ENCODE measurements at regions not wholly inside any gene's neighbourhood (a gene's known extent, or its start where the extent isn't known, plus 50 kb on each side); places are given as distances from the start of the nearest gene placed in this dataset.

DNA sequence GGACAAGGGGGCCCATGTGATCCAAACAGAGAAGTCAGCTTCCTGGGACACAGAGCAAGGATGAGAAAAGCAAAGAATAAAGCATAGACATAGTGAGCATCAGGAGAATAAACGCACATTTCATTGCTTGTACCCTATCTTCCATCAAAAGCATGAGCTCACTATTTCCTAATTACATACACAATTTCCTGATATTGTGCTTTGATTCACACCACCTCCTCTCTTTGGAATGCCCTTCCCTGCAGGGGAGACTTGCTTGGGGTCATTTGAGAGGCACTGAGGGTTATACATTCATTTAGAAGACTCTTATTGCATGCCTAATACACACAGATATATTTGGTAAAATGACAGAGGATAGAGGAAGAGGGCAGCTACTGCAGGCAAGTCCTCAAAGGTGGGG is 185.4 kb downstream of the SEC16B start:
- TF ChIP-seq CTCF (CRISPR knock-in tag; IDR thresholded peaks at IDR 0.05) (no peak), CSRNP1 (CRISPR knock-in tag; IDR thresholded peaks at IDR 0.05) (no peak), ESRRA (CRISPR knock-in tag; IDR thresholded peaks at IDR 0.05; ENCODE audit: low read depth) (no peak), JUNB (CRISPR knock-in tag; IDR thresholded peaks at IDR 0.05; ENCODE audit: borderline replicate concordance) (no peak), REXO4 (CRISPR knock-in tag; IDR thresholded peaks at IDR 0.05; ENCODE audit: borderline replicate concordance) (no peak), FOSL1 (CRISPR knock-in tag; IDR thresholded peaks at IDR 0.05; ENCODE audit: borderline replicate concordance) (no peak), DPF2 (CRISPR knock-in tag; IDR thresholded peaks at IDR 0.05; ENCODE audit: borderline replicate concordance, low read depth) (no peak), ZNF773 (CRISPR knock-in tag; IDR thresholded peaks at IDR 0.05; ENCODE audit: borderline replicate concordance) (no peak), POLR2A (IDR thresholded peaks at IDR 0.05; ENCODE audit: insufficient read depth in 1 of 2, low read depth in 2 of 2, low read length in 2 of 2) (no peak)
- TF ChIP-seq, protein P1, sequence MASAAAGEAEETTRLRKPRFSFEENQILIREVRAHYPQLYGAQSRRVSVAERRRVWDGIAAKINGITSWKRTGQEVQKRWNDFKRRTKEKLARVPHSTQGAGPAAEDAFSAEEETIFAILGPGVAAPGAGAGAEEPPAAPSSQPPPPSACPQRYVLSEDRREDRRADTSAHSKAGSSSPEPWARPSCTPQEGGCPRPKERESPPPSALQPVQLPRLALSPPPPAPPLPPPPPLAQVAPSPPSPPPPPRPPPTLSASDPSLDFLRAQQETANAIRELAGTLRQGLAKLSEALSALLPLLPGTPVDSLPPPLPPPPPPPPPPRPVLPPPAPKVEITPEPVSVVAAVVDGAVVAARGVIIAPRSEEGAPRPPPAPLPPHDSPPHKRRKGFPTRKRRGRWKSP (CRISPR knock-in tag; IDR thresholded peaks at IDR 0.05) = no peak

Measured in HepG2 (cell line).